HEK293T (cell line): ENCODE measurements at regions not wholly inside any gene's neighbourhood (a gene's known extent, or its start where the extent isn't known, plus 50 kb on each side); places are given as distances from the start of the nearest gene placed in this dataset.

Source experiments
- ARNT ChIP-seq: fragments of 450-650 bp; IDR thresholded peaks from 2 replicates; pipeline ENCODE4 v1.6.1; 2017; ENCODE audit warnings: mild to moderate bottlenecking
- BHLHE40 ChIP-seq: fragments of 450-650 bp; IDR thresholded peaks from 2 replicates; pipeline ENCODE4 v1.6.1; 2016; ENCODE audit warnings: mild to moderate bottlenecking, moderate library complexity, borderline replicate concordance
- ELF4 ChIP-seq: fragments of 450-650 bp; IDR thresholded peaks from 2 replicates; pipeline ENCODE4 v1.6.1; 2017; ENCODE audit warnings: antibody characterized with exemption
- FOXK2 ChIP-seq: fragments of 450-650 bp; IDR thresholded peaks from 2 replicates; pipeline ENCODE4 v1.6.1; 2016; ENCODE audit warnings: mild to moderate bottlenecking
- FOXM1 ChIP-seq: fragments of 450-650 bp; IDR thresholded peaks from 2 replicates; pipeline ENCODE4 v1.6.1; 2017; ENCODE audit warnings: mild to moderate bottlenecking, borderline replicate concordance
- HDGF ChIP-seq: fragments of 450-650 bp; IDR thresholded peaks from 2 replicates; pipeline ENCODE4 v1.6.1; 2017; ENCODE audit warnings: antibody characterized with exemption, borderline replicate concordance
- L3MBTL2 ChIP-seq: fragments of 450-650 bp; conservative IDR thresholded peaks from 2 replicates; pipeline ENCODE4 v1.6.1; 2016; ENCODE audit warnings: mild to moderate bottlenecking
- NFRKB ChIP-seq: fragments of 450-650 bp; IDR thresholded peaks from 2 replicates; pipeline ENCODE4 v1.6.1; 2016; ENCODE audit warnings: mild to moderate bottlenecking, moderate library complexity
- SP1 ChIP-seq: fragments of 450-650 bp; IDR thresholded peaks from 2 replicates; pipeline ENCODE4 v1.6.1; 2017
- SUZ12 ChIP-seq: fragments of 450-650 bp; IDR thresholded peaks from 2 replicates; pipeline ENCODE4 v1.6.1; 2016; ENCODE audit warnings: mild to moderate bottlenecking
- TARDBP ChIP-seq: fragments of 450-650 bp; IDR thresholded peaks from 2 replicates; pipeline ENCODE4 v1.6.1; 2016
- ZNF384 ChIP-seq: fragments of 450-650 bp; IDR thresholded peaks from 2 replicates; pipeline ENCODE4 v1.6.1; 2016

DNA sequence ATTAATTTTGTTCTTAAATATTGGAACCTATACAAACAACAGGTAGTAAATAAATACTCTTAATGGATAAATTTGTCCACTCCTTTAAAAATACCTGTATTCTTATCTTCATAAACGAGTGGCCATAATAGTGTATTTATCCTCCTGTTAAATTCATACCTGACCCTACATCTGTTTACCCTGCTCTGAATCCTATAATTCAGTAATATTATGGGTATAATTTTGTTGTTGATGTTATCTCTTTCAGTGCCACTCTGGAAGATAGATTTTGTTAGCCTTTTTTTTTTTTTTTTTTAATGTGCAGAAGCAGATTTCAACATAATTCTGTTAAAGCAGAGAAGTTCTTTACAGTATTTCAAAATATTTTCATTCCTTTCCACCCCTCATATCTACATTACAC lies 1337.9 kb downstream of the PLA2G4A start:
- TF ChIP-seq SUZ12 (no peak), ELF4 (no peak), SP1 (no peak), FOXK2 (no peak), TARDBP (no peak), NFRKB (no peak), FOXM1 (no peak), ARNT (no peak), ZNF384 (no peak), L3MBTL2 (no peak), HDGF (no peak), BHLHE40 (no peak)
